ENCODE measurements at regions not wholly inside any gene's neighbourhood (a gene's known extent, or its start where the extent isn't known, plus 50 kb on each side); places are given as distances from the start of the nearest gene placed in this dataset.

DNA sequence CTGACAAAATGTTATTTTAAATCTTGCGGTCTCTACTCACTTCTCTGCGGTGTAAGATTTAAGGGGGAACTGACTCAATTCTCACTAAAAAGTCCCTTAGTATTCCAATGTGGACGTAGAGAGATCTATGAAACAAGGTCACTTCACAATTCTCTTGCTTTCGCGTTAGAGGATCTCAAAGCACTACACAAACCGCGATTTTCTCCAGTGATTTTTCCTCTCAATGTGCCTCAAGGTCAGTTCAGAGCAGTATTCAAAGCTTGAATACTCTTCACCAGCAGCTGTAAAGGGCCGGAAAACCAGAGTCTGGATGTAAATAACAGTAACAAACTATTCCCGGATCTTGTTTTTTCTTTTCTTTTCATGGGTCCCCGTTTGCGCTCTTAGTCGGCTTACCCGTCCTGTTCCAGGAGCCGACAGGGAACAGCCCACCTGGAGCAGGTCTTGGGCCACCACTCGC lies 128.2 kb downstream of the TMEM161B start:
- TF ChIP-seq CTCF (IDR thresholded peaks at IDR 0.05) (no peak), SIN3A (IDR thresholded peaks at IDR 0.05; ENCODE audit: borderline replicate concordance, insufficient read depth, low read depth, low read length) (no peak)
- TF ChIP-seq, protein P1, sequence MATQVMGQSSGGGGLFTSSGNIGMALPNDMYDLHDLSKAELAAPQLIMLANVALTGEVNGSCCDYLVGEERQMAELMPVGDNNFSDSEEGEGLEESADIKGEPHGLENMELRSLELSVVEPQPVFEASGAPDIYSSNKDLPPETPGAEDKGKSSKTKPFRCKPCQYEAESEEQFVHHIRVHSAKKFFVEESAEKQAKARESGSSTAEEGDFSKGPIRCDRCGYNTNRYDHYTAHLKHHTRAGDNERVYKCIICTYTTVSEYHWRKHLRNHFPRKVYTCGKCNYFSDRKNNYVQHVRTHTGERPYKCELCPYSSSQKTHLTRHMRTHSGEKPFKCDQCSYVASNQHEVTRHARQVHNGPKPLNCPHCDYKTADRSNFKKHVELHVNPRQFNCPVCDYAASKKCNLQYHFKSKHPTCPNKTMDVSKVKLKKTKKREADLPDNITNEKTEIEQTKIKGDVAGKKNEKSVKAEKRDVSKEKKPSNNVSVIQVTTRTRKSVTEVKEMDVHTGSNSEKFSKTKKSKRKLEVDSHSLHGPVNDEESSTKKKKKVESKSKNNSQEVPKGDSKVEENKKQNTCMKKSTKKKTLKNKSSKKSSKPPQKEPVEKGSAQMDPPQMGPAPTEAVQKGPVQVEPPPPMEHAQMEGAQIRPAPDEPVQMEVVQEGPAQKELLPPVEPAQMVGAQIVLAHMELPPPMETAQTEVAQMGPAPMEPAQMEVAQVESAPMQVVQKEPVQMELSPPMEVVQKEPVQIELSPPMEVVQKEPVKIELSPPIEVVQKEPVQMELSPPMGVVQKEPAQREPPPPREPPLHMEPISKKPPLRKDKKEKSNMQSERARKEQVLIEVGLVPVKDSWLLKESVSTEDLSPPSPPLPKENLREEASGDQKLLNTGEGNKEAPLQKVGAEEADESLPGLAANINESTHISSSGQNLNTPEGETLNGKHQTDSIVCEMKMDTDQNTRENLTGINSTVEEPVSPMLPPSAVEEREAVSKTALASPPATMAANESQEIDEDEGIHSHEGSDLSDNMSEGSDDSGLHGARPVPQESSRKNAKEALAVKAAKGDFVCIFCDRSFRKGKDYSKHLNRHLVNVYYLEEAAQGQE (IDR thresholded peaks at IDR 0.05; ENCODE audit: insufficient read depth in 1 of 2, low read depth in 2 of 2, low read length in 1 of 2) = no peak

Measured in Panc1 (cell line).